Hepatocyte (in vitro differentiated cells): ENCODE measurements at regions not wholly inside any gene's neighbourhood (a gene's known extent, or its start where the extent isn't known, plus 50 kb on each side); places are given as distances from the start of the nearest gene placed in this dataset.

Experiments
- DNase-seq: peaks from one replicate; pipeline ENCODE4 v3.0.0-alpha.2; 2016; ENCODE audit warnings: low spot score
- H2AFZ ChIP-seq: fragments of 200-600 bp; sonication (generic); 2 replicates; pipeline ENCODE4 v1.6.0; 2016; ENCODE audit warnings: antibody characterized with exemption, mild to moderate bottlenecking
- H3K27ac ChIP-seq: fragments of 200-600 bp; sonication (generic); 2 replicates; pipeline ENCODE4 v1.5.1; 2016; ENCODE audit warnings: mild to moderate bottlenecking
- H3K27me3 ChIP-seq: fragments of 200-600 bp; sonication (generic); 2 replicates; pipeline ENCODE4 v1.6.1; 2016
- H3K36me3 ChIP-seq: fragments of 200-600 bp; sonication (generic); replicated peaks from 2 replicates; pipeline ENCODE4 v1.5.1; 2016; ENCODE audit warnings: low read depth; ENCODE audit not compliant: insufficient read depth
- H3K4me1 ChIP-seq: fragments of 200-600 bp; sonication (generic); 2 replicates; pipeline ENCODE4 v1.5.1; 2016; ENCODE audit warnings: mild to moderate bottlenecking, moderate library complexity; ENCODE audit not compliant: insufficient read depth
- H3K4me2 ChIP-seq: fragments of 200-600 bp; sonication (generic); 2 replicates; pipeline ENCODE4 v1.6.0; 2016
- H3K4me3 ChIP-seq: fragments of 200-600 bp; sonication (generic); 2 replicates; pipeline ENCODE4 v1.5.1; 2016; ENCODE audit warnings: mild to moderate bottlenecking
- H3K79me2 ChIP-seq: fragments of 200-600 bp; sonication (generic); 2 replicates; pipeline ENCODE4 v1.6.0; 2017; ENCODE audit warnings: mild to moderate bottlenecking
- H3K9me2 ChIP-seq: fragments of 200-600 bp; sonication (generic); replicated peaks from 2 replicates; pipeline ENCODE4 v1.6.0; 2017; ENCODE audit warnings: mild to moderate bottlenecking; ENCODE audit not compliant: insufficient read depth
- H3K9me3 ChIP-seq: fragments of 200-600 bp; sonication (generic); 2 replicates; pipeline ENCODE4 v1.5.1; 2016; ENCODE audit warnings: low read depth, mild to moderate bottlenecking
- H4K20me1 ChIP-seq: fragments of 200-600 bp; sonication (generic); 2 replicates; pipeline ENCODE4 v1.6.0; 2016; ENCODE audit warnings: mild to moderate bottlenecking; ENCODE audit not compliant: insufficient read depth, poor library complexity, severe bottlenecking
- CTCF ChIP-seq: fragments of 200-600 bp; sonication (generic); IDR thresholded peaks from 2 replicates; pipeline ENCODE4 v1.5.1; 2016; ENCODE audit warnings: antibody characterized with exemption, mild to moderate bottlenecking; ENCODE audit not compliant: poor library complexity
- EZH2 ChIP-seq: fragments of 200-600 bp; sonication (generic); IDR thresholded peaks from 2 replicates; pipeline ENCODE4 v1.6.1; 2016; ENCODE audit warnings: antibody characterized with exemption, mild to moderate bottlenecking, borderline replicate concordance
- EZH2phosphoT487 ChIP-seq: fragments of 200-600 bp; sonication (generic); IDR thresholded peaks from one replicate; pipeline ENCODE4 v1.6.1; 2018; ENCODE audit warnings: antibody characterized with exemption, mild to moderate bottlenecking, low read depth, moderate library complexity; ENCODE audit not compliant: unreplicated experiment, severe bottlenecking
- WGBS: methylation state at CpG from one replicate; pipeline ENCODE4 v1.1.6; 2016; ENCODE audit warnings: low lambda C conversion rate; ENCODE audit errors: missing lambda C conversion rate; 5-methylcytosine and 5-hydroxymethylcytosine counted together

DNA sequence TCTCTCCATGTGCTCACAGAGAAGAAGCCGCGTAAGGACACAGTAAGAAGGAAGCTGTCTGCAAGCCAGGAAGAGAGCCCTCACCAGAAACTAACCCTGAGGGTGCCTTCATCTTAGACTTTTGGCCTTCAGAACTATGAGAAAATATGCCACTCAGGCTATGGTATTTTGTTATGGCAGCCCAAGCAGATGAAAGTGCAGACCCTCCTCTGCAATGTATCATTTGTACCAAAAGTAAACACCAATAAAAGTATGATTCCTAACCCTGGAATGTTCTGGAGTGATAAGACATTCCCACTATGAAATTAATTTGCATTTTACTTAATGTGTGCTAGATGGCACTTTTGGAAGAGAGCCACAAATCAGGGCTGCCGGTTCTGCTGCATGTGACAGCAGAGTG is 594.3 kb downstream of the UTRN start:
- 77% methylated on average over 3 of the region's 3 CpGs for WGBS

GRCh38 chr6:144882425-144882824 is 597.3 kb downstream of the UTRN start:
- Histone ChIP-seq H3K4me3 (no peak overlapping the region), H3K9me2 (no peaks in the 10 kb centered on the region), H2AFZ (no peak overlapping the region), H3K9me3 (no peaks in the 10 kb centered on the region), H4K20me1 (no peaks in the 10 kb centered on the region), H3K4me1 (no peaks in the 10 kb centered on the region), H3K36me3 (no peaks in the 10 kb centered on the region), H3K79me2 (no peaks in the 10 kb centered on the region), H3K4me2 (no peak overlapping the region), H3K27ac (no peak overlapping the region), H3K27me3 (no peaks in the 10 kb centered on the region)
- DNase-seq: no peak
- TF ChIP-seq EZH2phosphoT487 (no peak), CTCF (no peak), EZH2 (no peak)
- WGBS: 91% methylated on average over 4 of the region's 4 CpGs

More for the DNA sequence above, 594.3 kb downstream of the UTRN start:
- Histone ChIP-seq H3K9me2 (no peaks in the 10 kb centered on the region), H4K20me1 (no peaks in the 10 kb centered on the region), H3K4me2 (no peak overlapping the region), H3K4me1 (no peaks in the 10 kb centered on the region), H3K79me2 (no peaks in the 10 kb centered on the region), H3K27me3 (no peaks in the 10 kb centered on the region), H2AFZ (no peak overlapping the region), H3K36me3 (no peaks in the 10 kb centered on the region), H3K4me3 (no peak overlapping the region), H3K9me3 (no peaks in the 10 kb centered on the region), H3K27ac (no peak overlapping the region)
- TF ChIP-seq EZH2phosphoT487 (no peak), CTCF (no peak), EZH2 (no peak)
- no peak for DNase-seq

- Histone ChIP-seq H3K79me2 (no peaks in the 10 kb centered on the region), H3K4me3 (no peak overlapping the region), H4K20me1 (no peaks in the 10 kb centered on the region), H3K27me3 (no peaks in the 10 kb centered on the region), H3K9me2 (no peaks in the 10 kb centered on the region), H2AFZ (no peak overlapping the region), H3K27ac (no peak overlapping the region), H3K4me2 (no peak overlapping the region), H3K9me3 (no peaks in the 10 kb centered on the region), H3K36me3 (no peaks in the 10 kb centered on the region), H3K4me1 (no peaks in the 10 kb centered on the region)
- WGBS: 93% methylated on average over 2 of the region's 2 CpGs
- TF ChIP-seq CTCF: no peak
- no peak for TF ChIP-seq EZH2
- no peak for TF ChIP-seq EZH2phosphoT487
- no peak for DNase-seq
Observed at GRCh38 chr6:144883915-144884314, 598.8 kb downstream of the UTRN start.

- 51% methylated on average over 3 of the region's 3 CpGs for WGBS
Observed at GRCh38 chr6:144885817-144886216, 600.7 kb downstream of the UTRN start.

More at GRCh38 chr6:144885817-144886216, 600.7 kb downstream of the UTRN start:
- Histone ChIP-seq H2AFZ (no peak overlapping the region), H3K79me2 (no peaks in the 10 kb centered on the region), H4K20me1 (no peaks in the 10 kb centered on the region), H3K27ac (no peak overlapping the region), H3K9me2 (no peaks in the 10 kb centered on the region), H3K4me2 (no peak overlapping the region), H3K4me1 (no peaks in the 10 kb centered on the region), H3K9me3 (no peaks in the 10 kb centered on the region), H3K27me3 (no peaks in the 10 kb centered on the region), H3K4me3 (no peak overlapping the region), H3K36me3 (no peaks in the 10 kb centered on the region)
- DNase-seq: no peak
- TF ChIP-seq CTCF (no peak), EZH2 (no peak), EZH2phosphoT487 (no peak)
